A673 (cell line): ENCODE measurements at regions not wholly inside any gene's neighbourhood (a gene's known extent, or its start where the extent isn't known, plus 50 kb on each side); places are given as distances from the start of the nearest gene placed in this dataset.

ENCODE experiments used
- BruUV-seq: library from RNA; stranded (reverse); fragments of 400-500 nt; replicated peaks from 2 replicates; lab custom pipeline; 2021; lab: Mats Ljungman, UMichigan
- CTCF ChIA-PET: fragments of 300-600 bp; sonication (Branson Sonifier 250); formaldehyde crosslinking; loops from one replicate; lab custom pipeline; 2022; ENCODE audit warnings: antibody characterized with exemption; lab: Charles Lee
- POLR2A ChIA-PET: fragments of 300-600 bp; sonication (Branson Sonifier 250); formaldehyde crosslinking; loops from one replicate; lab custom pipeline; 2022; ENCODE audit warnings: antibody characterized with exemption; ENCODE audit not compliant: low non-redundant PET; lab: Charles Lee
- DNase-seq: peaks from one replicate; pipeline ENCODE4 v3.0.0-alpha.2; 2015; ENCODE audit warnings: low spot score
- H3K27ac ChIP-seq: fragments of 200-600 bp; sonication (generic); 2 replicates; pipeline ENCODE4 v1.5.1; 2016; ENCODE audit warnings: mixed run types, low read depth, mild to moderate bottlenecking, mixed read lengths, antibody characterized with exemption, low read length; ENCODE audit not compliant: poor library complexity, severe bottlenecking
- H3K27me3 ChIP-seq: fragments of 200-600 bp; sonication (generic); replicated peaks from 2 replicates; pipeline ENCODE4 v1.6.1; 2017; ENCODE audit warnings: mixed run types, low read depth, mild to moderate bottlenecking, mixed read lengths, antibody characterized with exemption, low read length; ENCODE audit not compliant: insufficient read depth, poor library complexity
- H3K36me3 ChIP-seq: fragments of 200-600 bp; sonication (generic); 2 replicates; pipeline ENCODE4 v1.6.1; 2016; ENCODE audit warnings: mixed run types, mild to moderate bottlenecking, mixed read lengths, antibody characterized with exemption, low read length; ENCODE audit not compliant: insufficient read depth, poor library complexity, severe bottlenecking
- H3K4me1 ChIP-seq: fragments of 200-600 bp; sonication (generic); 2 replicates; pipeline ENCODE4 v1.6.1; 2017; ENCODE audit warnings: mixed run types, mild to moderate bottlenecking, mixed read lengths, antibody characterized with exemption, low read length; ENCODE audit not compliant: insufficient read depth, poor library complexity, severe bottlenecking
- H3K4me3 ChIP-seq: fragments of 200-600 bp; sonication (generic); 2 replicates; pipeline ENCODE4 v1.5.1; 2016; ENCODE audit warnings: low read depth, mixed run types, mild to moderate bottlenecking, mixed read lengths, low read length; ENCODE audit not compliant: poor library complexity, severe bottlenecking
- H3K9me3 ChIP-seq: fragments of 200-600 bp; sonication (generic); 2 replicates; pipeline ENCODE4 v1.6.1; 2016; ENCODE audit warnings: mixed run types, low read depth, mild to moderate bottlenecking, mixed read lengths, antibody characterized with exemption, low read length; ENCODE audit not compliant: poor library complexity, severe bottlenecking
- EZH2 ChIP-seq: fragments of 200-600 bp; sonication (generic); IDR thresholded peaks from 2 replicates; pipeline ENCODE4 v1.6.1; 2017; ENCODE audit warnings: borderline replicate concordance, low read depth, mild to moderate bottlenecking, mixed read lengths, antibody characterized with exemption, low read length; ENCODE audit not compliant: poor library complexity, severe bottlenecking
- intact Hi-C: fragments of 100-400 bp; cut with micrococcal nuclease; formaldehyde crosslinking; loops from one replicate; pipeline ENCODE4 v1.10.0; 2022; ENCODE audit not compliant: unreplicated experiment
- TF ChIP-seq, protein P1 (sequence below): fragments of 300-800, 200-600 bp; sonication (generic); conservative IDR thresholded peaks from 2 replicates; pipeline ENCODE4 v1.5.1; 2017; ENCODE audit warnings: low read depth, mild to moderate bottlenecking, antibody characterized with exemption, low read length, moderate library complexity, mixed read lengths

GRCh38 chr5:65084795-65085515 lies 316.2 kb downstream of the CWC27 start:
- Histone ChIP-seq H3K9me3 (no peaks in the 10 kb centered on the region), H3K27ac (no peak overlapping the region), H3K4me3 (no peak overlapping the region), H3K4me1 (peaks cover 10% of the 10 kb centered on the region), H3K36me3 (no peaks in the 10 kb centered on the region), H3K27me3 (no peaks in the 10 kb centered on the region)
- POLR2A ChIA-PET: no interaction called here
- intact Hi-C loops: no loop called here
- no TSS peak for BruUV-seq
- no peak for DNase-seq
- TF ChIP-seq, protein P1, sequence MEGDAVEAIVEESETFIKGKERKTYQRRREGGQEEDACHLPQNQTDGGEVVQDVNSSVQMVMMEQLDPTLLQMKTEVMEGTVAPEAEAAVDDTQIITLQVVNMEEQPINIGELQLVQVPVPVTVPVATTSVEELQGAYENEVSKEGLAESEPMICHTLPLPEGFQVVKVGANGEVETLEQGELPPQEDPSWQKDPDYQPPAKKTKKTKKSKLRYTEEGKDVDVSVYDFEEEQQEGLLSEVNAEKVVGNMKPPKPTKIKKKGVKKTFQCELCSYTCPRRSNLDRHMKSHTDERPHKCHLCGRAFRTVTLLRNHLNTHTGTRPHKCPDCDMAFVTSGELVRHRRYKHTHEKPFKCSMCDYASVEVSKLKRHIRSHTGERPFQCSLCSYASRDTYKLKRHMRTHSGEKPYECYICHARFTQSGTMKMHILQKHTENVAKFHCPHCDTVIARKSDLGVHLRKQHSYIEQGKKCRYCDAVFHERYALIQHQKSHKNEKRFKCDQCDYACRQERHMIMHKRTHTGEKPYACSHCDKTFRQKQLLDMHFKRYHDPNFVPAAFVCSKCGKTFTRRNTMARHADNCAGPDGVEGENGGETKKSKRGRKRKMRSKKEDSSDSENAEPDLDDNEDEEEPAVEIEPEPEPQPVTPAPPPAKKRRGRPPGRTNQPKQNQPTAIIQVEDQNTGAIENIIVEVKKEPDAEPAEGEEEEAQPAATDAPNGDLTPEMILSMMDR: no peak
- TF ChIP-seq EZH2: no peak
- CTCF ChIA-PET: no interaction called here

- H3K27me3 ChIP-seq: no peaks in the 10 kb centered on the region
- no peak overlapping the region for H3K4me3 ChIP-seq
- H3K9me3 ChIP-seq: no peaks in the 10 kb centered on the region
- TF ChIP-seq, protein P1: no peak
- no peak for TF ChIP-seq EZH2
- no peak overlapping the region for H3K27ac ChIP-seq
- DNase-seq: no peak
- ChIA-PET CTCF (no interaction called here), POLR2A (no interaction called here)
- H3K4me1 ChIP-seq: peaks cover 5% of the 10 kb centered on the region
- BruUV-seq: no TSS peak
- intact Hi-C loops: no loop called here
- no peaks in the 10 kb centered on the region for H3K36me3 ChIP-seq
These were observed 316.8 kb downstream of the CWC27 start for GRCh38 chr5:65085516-65085850.

DNA sequence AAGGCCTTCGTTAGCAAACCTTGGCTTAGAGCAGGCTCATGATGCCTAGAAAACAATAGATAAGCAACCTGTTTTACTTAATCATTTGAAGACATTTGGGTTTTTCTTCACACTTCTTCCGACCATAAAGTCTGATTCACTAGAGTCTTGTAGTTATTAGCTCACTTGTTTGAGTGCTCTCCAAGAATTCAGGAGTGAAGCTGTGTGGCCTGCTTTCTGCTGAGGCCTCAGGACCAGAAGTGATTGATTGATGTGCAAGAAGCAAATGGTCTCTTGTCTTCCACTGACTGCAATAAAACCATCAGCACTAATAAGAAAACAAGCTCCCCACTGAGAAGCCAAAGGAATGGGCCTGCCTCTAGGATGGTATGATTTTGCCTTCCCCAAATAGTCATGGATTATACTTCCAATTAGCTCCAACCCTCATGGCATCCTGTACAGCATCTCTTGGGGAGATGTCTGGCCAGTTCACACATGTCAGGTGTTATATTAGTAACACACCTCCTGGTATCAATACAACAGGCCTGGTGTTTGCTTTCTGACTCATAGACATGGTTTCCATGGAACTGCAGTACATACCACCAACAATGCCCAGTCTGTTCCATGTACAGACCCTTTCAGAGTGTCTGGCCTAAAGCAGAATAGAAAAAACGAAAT lies 317.6 kb downstream of the CWC27 start:
- no TSS peak for BruUV-seq
- no peaks in the 10 kb centered on the region for H3K27me3 ChIP-seq
- H3K9me3 ChIP-seq: no peaks in the 10 kb centered on the region
- POLR2A ChIA-PET: no interaction called here
- no peaks in the 10 kb centered on the region for H3K4me1 ChIP-seq
- intact Hi-C loops: no loop called here
- CTCF ChIA-PET: no interaction called here
- H3K4me3 ChIP-seq: no peak overlapping the region
- no peak overlapping the region for H3K27ac ChIP-seq
- no peak for DNase-seq
- H3K36me3 ChIP-seq: no peaks in the 10 kb centered on the region
- no peak for TF ChIP-seq EZH2
